HG02981 (cell line): ENCODE measurements at regions not wholly inside any gene's neighbourhood (a gene's known extent, or its start where the extent isn't known, plus 50 kb on each side); places are given as distances from the start of the nearest gene placed in this dataset.

Experiments used
- ATAC-seq: cut with Tn5 transposase; IDR thresholded peaks from one replicate; pipeline ENCODE4 v1.9.1; 2021; ENCODE audit warnings: mild to moderate bottlenecking, moderate library complexity; ENCODE audit not compliant: unreplicated experiment

GRCh38 chr11:79794057-79794456 is 353.2 kb upstream of the TENM4 start:
- ATAC-seq: no peak

- ATAC-seq: no peak
These were observed 346.1 kb upstream of the TENM4 start for GRCh38 chr11:79786961-79787360.

GRCh38 chr11:79783833-79784232 is 343.0 kb upstream of the TENM4 start:
- ATAC-seq: no peak

GRCh38 chr11:79768343-79768742 is 327.5 kb upstream of the TENM4 start:
- no peak for ATAC-seq

GRCh38 chr11:79762279-79762921 is 321.6 kb upstream of the TENM4 start:
- no peak for ATAC-seq

- ATAC-seq: no peak
These were observed 317.5 kb upstream of the TENM4 start for GRCh38 chr11:79758325-79758724.

- no peak for ATAC-seq
These were observed 306.6 kb upstream of the TENM4 start for GRCh38 chr11:79747406-79747805.

- no peak for ATAC-seq
These were observed 304.1 kb upstream of the TENM4 start for GRCh38 chr11:79744941-79745340.

- ATAC-seq: no peak
These were observed 301.3 kb upstream of the TENM4 start for GRCh38 chr11:79742176-79742575.

- no peak for ATAC-seq
These were observed 298.8 kb upstream of the TENM4 start for GRCh38 chr11:79739591-79739990.

- ATAC-seq: no peak
These were observed 286.4 kb upstream of the TENM4 start for GRCh38 chr11:79727221-79727620.

- no peak for ATAC-seq
These were observed 279.3 kb upstream of the TENM4 start for GRCh38 chr11:79720115-79720514.

- ATAC-seq: peak; percentile 60
These were observed 267.6 kb upstream of the TENM4 start for GRCh38 chr11:79708319-79708932.

GRCh38 chr11:79705648-79706047 is 264.8 kb upstream of the TENM4 start:
- ATAC-seq: no peak

GRCh38 chr11:79702303-79702702 is 261.5 kb upstream of the TENM4 start:
- no peak for ATAC-seq

GRCh38 chr11:79699246-79699645 is 258.4 kb upstream of the TENM4 start:
- ATAC-seq: no peak

GRCh38 chr11:79697905-79698304 is 257.1 kb upstream of the TENM4 start:
- no peak for ATAC-seq

GRCh38 chr11:79694368-79694767 is 253.5 kb upstream of the TENM4 start:
- ATAC-seq: no peak

GRCh38 chr11:79691445-79691844 is 250.6 kb upstream of the TENM4 start:
- ATAC-seq: no peak

- no peak for ATAC-seq
These were observed 246.0 kb upstream of the TENM4 start for GRCh38 chr11:79686703-79687419.

GRCh38 chr11:79683930-79684329 is 243.1 kb upstream of the TENM4 start:
- no peak for ATAC-seq

- ATAC-seq: no peak
These were observed 238.1 kb upstream of the TENM4 start for GRCh38 chr11:79678780-79679452.
